DMS153 treated with DMSO at 0.1 percent for 48 hours (cell line): ENCODE measurements at regions not wholly inside any gene's neighbourhood (a gene's known extent, or its start where the extent isn't known, plus 50 kb on each side); places are given as distances from the start of the nearest gene placed in this dataset.

Source experiments
- DNase-seq: peaks from one replicate; lab custom pipeline; 2025; ENCODE audit not compliant: unreplicated experiment; lab: John Stamatoyannopoulos, UW

DNA sequence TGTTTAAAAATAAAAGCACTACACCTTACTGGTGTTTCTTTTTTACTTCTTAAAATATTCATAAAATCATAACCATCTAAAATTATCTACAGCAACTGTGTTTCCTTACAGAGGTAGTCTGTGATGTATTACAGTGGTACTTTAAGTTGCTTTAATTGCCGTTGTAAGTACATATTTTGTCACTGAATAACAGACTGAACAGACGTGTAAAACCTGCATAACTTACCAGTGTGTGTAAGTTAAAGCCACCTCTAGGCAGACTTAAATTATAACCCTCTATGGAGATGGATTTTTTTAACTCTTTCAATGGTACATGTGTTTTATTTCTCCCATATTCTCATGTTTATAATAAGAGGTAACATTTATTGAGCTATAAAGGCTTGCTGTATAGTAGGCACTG is 166.8 kb downstream of the NR4A2 start:
- no peak for DNase-seq

DNA sequence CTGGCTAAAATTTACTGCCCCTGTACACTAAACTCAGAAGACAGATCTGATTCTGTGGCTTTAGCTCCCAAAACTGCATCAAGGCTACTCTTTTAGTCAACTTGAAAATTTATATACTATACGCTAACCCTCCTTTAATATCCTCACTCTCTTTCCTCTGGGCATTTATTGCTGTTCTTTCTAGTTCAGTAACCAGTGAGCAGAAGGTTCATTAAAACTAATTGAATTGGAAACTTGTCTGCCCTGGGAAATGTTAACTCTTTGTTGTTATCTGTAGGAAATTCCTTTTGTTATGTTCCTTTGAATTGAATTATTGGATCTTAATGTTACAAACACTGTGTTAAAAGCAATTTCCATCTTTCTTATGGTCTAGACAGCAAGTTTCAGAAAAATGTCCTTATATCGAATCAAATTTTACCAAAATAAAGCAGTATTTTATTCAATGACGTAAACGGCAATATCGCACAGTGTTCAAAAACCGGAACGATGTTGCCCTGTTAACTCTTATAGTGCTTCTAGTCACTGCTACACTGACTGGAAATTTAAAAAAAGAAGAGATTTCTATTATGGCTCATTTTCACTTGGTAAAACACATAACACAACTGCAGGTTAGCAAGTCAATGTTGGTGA is 168.3 kb downstream of the NR4A2 start:
- DNase-seq: no peak

DNA sequence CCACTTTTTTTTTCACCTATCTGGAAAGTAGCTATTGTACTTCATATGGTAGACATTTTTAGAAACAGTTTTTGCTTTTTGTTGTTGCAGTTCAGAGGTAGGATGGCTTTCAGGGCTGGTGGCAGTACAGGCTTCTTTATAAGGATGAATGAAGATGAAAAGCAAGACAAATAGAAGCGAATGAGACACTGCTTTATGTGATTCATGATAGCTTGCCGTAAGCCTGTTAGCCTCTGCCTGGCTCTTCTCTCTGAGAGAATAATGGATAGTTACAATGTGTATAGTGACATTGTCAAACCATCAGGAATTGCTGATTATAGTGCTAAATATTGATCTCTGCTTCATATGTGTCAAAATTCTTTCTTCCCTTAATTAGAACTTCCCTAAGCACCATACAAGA is 173.7 kb downstream of the NR4A2 start:
- DNase-seq: peak; percentile 18

DNA sequence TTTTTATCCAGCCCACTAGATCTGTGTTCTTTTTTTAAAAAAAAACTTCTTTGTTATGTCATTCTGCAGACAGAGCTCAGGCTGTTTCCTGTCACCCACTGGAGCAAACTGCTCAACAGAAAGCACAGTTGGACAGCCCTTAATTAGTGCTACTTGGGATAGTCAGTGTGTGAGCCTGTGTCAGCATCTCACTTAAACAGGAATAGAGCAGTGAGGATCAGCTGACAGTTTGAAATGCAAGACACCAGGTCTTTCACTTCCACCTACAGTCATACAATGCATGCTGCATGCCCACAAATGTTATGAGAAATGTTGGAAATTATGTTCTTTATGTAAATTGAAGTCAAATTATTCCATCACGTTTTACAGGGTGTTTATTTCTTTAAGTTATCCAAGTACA is 174.9 kb downstream of the NR4A2 start:
- no peak for DNase-seq

DNA sequence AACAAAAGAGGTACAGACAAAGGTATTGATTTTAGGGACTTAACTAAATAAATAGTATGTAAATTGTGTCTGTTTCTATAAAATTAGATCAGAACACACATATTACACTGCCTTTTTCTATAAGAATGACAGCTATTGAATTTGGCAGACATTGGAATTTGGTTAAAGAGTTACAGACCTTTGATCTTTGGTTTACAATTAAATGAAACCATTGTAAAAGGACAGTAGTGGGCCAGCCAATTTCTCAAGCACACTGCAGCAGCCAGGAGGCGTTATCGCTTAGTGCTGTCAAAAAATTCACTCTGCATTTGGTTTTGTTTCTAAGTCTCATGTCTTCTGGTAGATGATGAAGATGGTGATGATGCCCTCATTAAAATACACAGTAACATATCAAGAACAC is 175.9 kb downstream of the NR4A2 start:
- DNase-seq: no peak

DNA sequence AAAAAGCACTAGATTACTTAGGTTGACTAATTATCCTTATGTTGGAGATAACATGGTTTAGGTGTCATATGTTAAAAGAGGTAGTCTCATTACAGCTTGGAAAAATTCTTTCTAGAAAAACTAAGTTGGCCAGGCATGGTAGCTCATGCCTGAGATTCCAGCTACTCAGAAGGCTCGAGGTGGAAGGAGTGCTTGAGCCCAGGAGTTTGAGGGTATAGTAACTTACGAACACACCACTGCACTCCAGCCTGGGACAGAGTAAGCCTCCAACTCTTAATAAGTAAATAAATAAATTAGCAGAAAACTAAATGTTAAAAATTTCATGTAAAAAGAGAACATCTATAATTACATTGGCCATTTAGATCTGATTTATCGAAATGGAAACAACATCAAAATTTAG is 177.2 kb downstream of the NR4A2 start:
- DNase-seq: no peak

DNA sequence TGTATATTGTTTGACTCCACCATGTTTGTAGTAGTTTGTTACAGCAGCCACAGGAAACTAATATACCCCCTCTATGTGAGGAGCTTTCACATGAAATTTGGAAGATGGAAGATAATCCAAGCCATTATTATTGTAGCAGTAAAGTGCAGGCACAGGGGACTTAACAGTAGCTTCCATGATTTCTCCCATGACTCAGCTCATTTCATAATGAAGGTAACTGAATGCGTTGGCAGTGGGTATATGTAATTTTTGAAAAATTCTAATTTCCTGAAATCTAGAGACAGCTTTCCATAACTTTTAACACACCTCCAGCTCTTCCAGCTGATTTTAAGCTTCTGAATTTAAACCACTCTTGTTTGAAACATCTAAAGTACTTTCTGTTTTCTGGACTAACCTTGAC is 181.2 kb downstream of the NR4A2 start:
- DNase-seq: no peak

DNA sequence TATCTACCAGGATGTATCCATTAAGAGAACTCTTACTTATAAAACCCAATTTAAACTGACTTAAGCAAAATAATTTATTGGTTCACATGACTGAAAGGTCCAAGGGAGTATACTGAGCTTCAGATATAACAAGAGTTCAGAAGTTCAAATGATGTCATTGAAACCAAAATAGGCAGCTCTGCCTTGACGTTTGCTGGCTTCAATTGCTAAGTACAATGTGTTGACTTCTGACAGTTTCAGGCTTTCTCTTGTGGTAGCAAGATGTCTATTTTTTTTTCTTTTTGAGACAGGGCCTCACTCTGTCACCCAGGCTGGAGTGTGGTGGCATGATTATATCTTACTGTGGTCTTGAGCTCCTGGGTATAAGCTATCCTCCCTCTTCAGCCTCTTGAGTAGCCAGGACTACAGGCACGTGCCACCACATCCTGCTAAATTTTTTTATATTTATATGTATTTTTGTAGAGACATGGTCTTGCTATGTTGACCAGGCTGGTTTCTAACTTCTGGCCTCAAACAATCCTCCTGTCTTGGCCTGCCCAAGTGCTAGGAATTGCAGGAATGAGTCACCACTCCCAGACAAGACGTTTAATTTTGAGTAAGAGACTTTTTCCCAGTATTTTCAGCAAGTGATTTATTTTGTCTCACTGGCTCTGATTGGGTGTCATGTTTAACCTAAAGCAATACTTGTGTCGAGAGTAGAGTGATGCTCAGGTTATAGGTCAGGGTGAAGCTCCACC is 184.8 kb downstream of the NR4A2 start:
- DNase-seq: no peak

DNA sequence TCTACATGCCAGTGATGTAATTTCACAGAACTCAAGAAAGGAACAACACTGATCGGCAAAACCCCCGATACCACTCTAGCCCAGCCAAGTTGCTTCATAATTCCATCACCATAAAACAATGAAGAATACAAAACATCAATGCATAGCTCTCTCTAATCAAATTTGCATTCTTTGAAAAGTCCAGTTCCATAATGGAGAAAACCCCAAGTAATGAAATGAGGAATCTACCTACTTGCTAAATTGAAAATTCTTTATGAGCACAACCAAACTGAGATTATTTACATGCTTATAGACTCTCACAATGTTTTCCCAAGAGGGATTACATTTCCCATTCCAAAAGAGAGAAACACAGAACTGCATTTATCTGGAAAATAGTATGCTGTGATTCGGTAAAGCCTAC is 186.5 kb downstream of the NR4A2 start:
- DNase-seq: no peak

DNA sequence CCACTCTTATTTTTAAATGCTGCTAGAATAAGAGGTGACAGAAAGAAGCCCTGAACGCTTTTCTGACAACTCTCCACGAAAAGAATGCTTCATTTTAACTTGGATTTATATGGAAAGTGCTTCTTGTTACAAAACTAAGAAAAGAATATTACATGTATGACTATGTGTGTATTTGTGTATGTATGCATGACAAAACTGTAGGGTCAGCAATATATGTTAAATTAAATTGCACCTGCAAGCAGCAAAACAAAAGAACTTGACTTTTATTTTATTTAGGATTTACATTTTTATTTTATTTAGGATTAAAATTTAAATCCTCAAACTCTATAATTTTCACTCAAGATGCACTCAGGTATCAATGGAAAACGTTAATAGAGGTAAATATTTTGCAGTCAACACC is 187.1 kb downstream of the NR4A2 start:
- DNase-seq: no peak

DNA sequence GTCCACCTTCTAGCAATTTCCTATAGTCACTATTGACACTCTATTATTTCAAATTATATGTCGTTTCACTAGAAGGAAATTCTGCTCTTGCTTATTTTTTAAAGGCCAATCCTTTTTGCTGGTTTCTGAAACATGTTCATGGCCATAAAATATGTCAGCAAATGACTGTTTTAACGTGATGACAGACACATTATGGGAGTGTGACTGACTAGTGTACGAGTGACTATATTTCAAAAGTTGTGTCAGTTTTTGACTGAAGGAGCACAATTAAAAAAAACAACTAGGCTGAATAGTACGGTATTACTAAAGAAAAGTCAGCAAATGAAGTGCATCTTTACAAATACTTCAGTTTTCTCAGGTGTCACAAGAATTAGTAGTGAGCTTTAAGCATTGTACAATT is 196.0 kb downstream of the NR4A2 start:
- no peak for DNase-seq

DNA sequence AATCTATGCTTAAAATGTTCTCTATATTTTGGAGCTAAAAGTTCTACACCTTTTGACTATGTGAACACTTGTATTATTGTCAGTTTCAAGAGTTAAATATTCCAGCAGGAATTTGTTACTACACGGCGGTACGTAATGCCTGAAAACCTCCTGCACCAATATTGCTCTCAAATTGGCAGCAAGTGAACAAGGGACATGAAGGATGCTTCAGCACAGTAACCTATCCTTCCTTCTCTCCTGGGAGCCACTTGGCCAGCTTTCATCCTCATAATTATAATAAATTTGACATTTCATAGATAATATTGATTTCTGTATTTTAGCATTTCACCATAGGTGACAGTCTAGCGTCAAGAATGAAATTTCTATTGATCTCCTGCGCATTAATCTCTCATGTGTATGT is 197.6 kb downstream of the NR4A2 start:
- DNase-seq: no peak

DNA sequence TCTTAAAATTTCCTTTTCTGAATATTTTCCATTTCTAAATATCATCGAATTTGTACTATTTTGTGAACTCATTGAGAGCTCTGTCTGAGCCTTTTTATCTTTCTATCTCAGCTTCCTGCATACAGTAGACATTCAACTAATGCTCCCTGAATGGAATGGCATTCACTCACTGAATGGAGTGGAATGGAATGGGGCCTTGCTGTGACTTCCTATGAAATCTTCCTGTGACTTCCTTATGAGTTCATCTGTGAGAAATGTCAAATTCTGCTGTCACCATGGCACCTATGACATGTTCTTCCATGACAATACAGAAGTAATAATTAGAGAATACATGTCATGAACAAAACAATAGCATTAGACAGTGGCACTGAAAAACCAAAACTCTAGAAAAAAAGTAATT is 199.6 kb downstream of the NR4A2 start:
- no peak for DNase-seq

DNA sequence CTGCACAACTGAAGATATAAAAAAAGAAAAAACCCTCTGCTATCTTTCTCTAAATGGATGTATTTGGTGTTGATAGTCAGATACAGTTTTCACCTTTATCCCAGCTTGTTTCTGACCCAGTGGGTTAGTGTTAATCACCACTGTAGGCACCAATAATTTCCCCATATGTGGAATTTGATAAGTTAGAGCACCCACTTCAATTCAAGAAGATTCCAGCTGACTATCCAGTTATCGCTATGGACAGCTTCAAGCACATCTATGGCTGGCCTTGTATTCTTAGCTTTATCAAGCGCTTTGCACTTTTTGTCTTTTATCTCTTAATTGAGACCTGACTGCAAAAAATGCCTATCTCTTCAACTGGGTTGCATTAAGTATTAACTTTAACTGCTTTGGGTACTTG is 200.4 kb downstream of the NR4A2 start:
- DNase-seq: no peak

DNA sequence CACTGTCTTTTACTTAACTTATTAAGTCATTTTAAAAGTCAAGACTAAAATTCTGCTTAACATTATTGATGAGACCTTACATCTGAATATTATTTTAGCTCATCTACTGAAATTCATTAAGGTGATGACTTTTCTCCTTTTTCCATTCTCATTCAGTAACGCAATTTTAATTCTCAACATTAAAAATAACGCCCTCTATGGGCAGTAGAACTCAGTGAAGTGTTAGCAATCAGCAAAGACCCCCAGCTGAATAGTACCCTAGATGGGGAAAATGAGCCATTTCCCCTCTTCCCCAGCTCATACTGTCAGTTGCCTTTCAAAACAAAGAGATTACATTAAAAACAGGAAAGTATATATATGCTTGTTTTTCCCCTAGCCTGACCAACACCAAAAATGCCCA is 203.3 kb downstream of the NR4A2 start:
- no peak for DNase-seq

DNA sequence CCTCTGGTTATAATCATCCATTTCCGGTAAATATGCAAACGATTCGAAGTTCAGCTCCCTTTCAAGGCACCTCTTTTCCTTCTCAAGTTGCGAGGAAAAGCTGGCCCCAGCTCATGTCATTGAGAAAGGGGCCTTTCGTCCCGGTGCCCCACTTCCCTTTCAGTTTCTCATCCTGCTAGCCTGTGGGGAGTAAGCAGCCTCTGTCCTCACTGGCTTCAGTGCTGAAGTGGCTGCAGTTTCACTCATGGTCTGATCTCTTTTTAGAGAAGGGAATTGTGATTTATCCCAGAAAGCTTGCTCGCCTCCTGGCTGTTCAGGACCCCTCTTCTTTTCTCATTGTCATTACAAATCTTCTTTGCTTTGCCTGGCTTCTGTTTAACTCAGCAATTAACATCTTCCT is 207.5 kb downstream of the NR4A2 start:
- DNase-seq: no peak

DNA sequence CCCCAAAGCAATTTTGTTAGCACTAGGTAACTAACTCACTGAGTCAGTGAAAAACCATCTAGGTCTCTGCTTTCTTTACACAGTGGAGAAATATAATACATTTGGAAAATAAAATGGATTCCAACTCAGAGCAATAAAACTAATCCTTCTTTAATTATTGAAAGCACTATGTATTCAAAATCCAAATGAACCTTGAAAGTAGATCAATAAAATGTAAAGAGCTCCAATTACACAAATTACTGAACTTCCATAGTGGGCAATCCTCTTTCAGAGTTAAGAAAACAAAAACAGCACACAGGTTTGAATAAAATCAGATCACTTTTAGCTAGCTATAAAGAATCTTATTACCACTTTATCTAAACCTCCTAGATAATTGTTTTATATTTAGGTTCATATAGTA is 208.1 kb downstream of the NR4A2 start:
- no peak for DNase-seq

DNA sequence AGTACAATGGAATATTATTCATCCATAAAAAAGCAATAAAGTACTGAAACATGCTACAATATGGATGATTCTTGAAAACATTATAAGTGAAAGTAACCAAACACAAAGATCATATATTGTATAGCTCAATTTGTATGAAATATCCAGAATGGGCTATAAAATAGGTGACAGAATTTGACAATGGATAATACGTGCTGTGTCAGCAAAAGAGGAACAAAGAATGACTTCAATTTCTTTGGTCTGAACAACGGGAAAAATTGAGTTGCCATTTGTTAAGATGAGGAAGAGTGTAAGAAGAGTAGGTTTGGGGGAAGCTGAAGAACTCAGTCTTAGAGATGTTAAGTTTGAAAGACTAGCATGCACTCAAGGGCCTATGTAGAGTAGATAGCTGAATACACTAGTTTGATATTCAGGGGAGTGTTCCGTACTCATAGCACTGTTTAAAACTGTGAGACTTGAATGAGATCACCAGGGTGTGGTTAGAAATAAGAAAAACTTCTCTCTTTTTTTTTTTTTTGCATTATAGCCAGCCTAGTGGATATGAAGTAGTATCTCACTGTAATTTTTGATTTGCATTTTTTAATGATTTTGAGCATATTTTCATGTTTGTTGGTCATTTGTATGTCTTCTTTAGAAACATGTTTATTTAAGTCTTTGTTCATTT is 213.6 kb downstream of the NR4A2 start:
- no peak for DNase-seq

DNA sequence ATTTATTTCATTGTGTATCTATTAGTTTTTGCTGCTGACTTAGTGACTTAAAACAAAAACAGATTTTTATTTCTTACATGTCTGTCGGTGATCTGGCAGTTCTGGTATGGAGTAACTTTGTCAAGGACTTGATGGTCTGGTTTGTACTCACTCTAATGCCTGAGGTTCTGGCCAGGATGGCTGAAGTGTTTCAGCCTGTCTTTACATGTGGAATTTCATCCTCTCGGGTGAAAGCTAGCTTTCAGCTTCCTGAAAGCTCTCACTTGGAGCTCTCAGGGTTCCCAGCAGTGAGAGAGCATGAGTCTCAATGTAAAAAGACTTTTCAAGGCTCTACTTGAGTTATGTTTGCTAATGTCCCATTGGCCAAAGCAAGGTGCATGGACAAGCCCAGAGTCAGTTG is 216.4 kb downstream of the NR4A2 start:
- no peak for DNase-seq

DNA sequence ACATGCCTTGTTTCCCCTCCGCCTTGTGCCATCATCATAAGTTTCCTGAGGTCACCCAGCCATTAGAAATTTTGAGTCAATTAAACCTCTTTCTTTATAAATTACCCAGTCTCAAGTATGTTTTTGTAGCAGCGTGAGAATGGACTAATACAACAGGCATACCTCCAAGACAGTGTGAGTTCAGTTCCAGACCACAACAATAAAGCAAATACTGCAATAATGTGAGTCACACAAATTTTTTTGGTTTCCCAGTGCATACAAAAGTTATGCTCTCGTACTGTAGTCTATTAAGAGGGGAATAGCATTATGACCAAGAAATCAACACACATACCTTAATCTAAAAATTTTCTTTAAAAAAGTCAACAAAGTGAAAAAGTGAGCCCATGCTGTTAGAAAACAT is 217.2 kb downstream of the NR4A2 start:
- no peak for DNase-seq

DNA sequence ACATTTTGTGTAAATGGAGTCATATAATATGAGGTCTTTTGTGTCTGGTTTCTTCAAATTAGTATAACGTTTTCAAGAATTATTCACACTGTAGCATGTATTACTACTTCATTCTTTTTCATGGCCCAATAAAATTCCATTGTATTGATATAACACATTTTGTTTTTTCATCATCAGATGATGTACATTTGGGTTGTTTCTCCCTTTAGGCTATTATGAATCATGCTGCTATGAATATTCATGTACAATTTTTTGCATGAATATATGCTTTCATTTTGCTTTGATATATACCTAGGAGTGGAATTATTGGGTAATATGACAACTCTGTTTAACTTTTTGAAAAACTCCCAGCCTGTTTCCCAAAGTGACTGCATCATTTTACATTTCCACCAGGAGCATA is 220.2 kb downstream of the NR4A2 start:
- DNase-seq: no peak

DNA sequence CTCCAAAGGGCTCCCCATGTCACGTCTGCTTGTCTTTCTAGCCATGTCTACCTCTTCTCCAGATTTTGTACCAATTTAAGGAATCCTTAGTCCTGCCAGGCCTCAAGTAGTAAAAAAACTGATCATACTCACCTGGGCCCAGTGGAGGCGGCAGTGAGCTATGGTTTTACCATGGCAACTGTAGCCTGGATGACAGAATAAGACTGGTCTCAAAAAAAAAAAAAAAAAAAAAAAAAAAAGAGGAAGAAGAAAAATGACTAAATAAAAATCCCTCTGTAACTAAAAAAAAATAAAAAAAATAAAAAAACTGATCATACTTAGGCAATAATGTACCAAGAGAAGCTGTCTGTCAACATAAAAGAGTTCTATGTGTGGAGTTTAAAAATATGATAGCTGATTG is 221.6 kb downstream of the NR4A2 start:
- no peak for DNase-seq

DNA sequence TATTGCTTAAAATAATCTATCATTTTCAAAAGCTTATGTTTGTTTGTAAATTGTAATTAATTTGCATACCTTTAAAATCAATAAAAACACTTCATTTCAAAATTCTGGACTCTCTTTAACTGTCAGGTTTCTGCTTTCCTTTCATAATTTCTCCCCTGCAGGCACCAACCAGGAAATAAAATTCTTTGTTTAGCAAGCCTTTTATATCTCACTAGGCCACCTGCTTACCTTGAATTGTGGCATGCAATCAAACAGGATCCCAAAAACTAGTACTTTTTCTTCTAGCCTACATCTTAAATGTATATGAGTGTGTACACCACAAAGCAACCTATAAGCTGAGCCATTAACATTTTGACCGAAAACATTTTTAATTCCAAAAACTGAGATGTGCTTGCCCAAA is 233.1 kb downstream of the NR4A2 start:
- peak; percentile 28 for DNase-seq
